ENCODE measurements at regions not wholly inside any gene's neighbourhood (a gene's known extent, or its start where the extent isn't known, plus 50 kb on each side); places are given as distances from the start of the nearest gene placed in this dataset.
"Not testable (repeated sequence)": the region's sequence is repeated elsewhere in the genome, so short reads cannot be mapped to it uniquely, and the experiment has no call there.

GRCh38 chr13:82058364-82058763, 1717.4 kb upstream of the SPRY2 start:
- intact Hi-C loops (cut with micrococcal nuclease) = no loop called here
- Mint-ChIP-seq H3K9me3 (ENCODE audit: unreplicated experiment) (peaks cover 7% of the 10 kb centered on the region), H3K27me3 (ENCODE audit: insufficient read depth, unreplicated experiment) (no peaks in the 10 kb centered on the region), H3K4me1 (ENCODE audit: insufficient read depth, unreplicated experiment) (no peaks in the 10 kb centered on the region), H3K4me3 (ENCODE audit: unreplicated experiment) (no peak overlapping the region), H3K27ac (ENCODE audit: low read depth, unreplicated experiment) (no peak overlapping the region), H3K36me3 (ENCODE audit: insufficient read depth, unreplicated experiment) (no peaks in the 10 kb centered on the region)
- ChIA-PET POLR2A (no interaction called here), CTCF (no interaction called here)
- TF ChIP-seq CTCF (IDR thresholded peaks at IDR 0.05; ENCODE audit: unreplicated experiment) = no peak
- DNase-seq (ENCODE audit: unreplicated experiment) = no peak
- no TSS peak for BruUV-seq (replicated peaks)

- H3K4me3 Mint-ChIP-seq (ENCODE audit: unreplicated experiment); H3K36me3 Mint-ChIP-seq (ENCODE audit: insufficient read depth, unreplicated experiment); BruUV-seq (replicated peaks); H3K4me1 Mint-ChIP-seq (ENCODE audit: insufficient read depth, unreplicated experiment); intact Hi-C loops (cut with micrococcal nuclease); CTCF ChIA-PET; DNase-seq (ENCODE audit: unreplicated experiment); H3K27ac Mint-ChIP-seq (ENCODE audit: low read depth, unreplicated experiment); POLR2A ChIA-PET; H3K9me3 Mint-ChIP-seq (ENCODE audit: unreplicated experiment); H3K27me3 Mint-ChIP-seq (ENCODE audit: insufficient read depth, unreplicated experiment): not testable (repeated sequence)
These were observed 1704.4 kb upstream of the SPRY2 start for GRCh38 chr13:82045316-82045715.

GRCh38 chr13:82036602-82037001, 1695.7 kb upstream of the SPRY2 start:
- intact Hi-C loops (cut with micrococcal nuclease) = no loop called here
- H3K36me3 Mint-ChIP-seq (ENCODE audit: insufficient read depth, unreplicated experiment) = no peaks in the 10 kb centered on the region
- no peak for TF ChIP-seq CTCF (IDR thresholded peaks at IDR 0.05; ENCODE audit: unreplicated experiment)
- peaks cover 7% of the 10 kb centered on the region for H3K9me3 Mint-ChIP-seq (ENCODE audit: unreplicated experiment)
- no peak overlapping the region for H3K4me3 Mint-ChIP-seq (ENCODE audit: unreplicated experiment)
- no peaks in the 10 kb centered on the region for H3K27me3 Mint-ChIP-seq (ENCODE audit: insufficient read depth, unreplicated experiment)
- ChIA-PET POLR2A (no interaction called here), CTCF (no interaction called here)
- no peak overlapping the region for H3K27ac Mint-ChIP-seq (ENCODE audit: low read depth, unreplicated experiment)
- no peak for DNase-seq (ENCODE audit: unreplicated experiment)
- BruUV-seq (replicated peaks) = no TSS peak
- no peaks in the 10 kb centered on the region for H3K4me1 Mint-ChIP-seq (ENCODE audit: insufficient read depth, unreplicated experiment)

- no peak for TF ChIP-seq CTCF (IDR thresholded peaks at IDR 0.05; ENCODE audit: unreplicated experiment)
- DNase-seq (ENCODE audit: unreplicated experiment) = no peak
- POLR2A ChIA-PET = no interaction called here
- CTCF ChIA-PET = interaction anchor here (0.6 kb wide), 1 partner anchor 410 kb away, joined by 5 read pairs; no protein-coding TSS in a partner anchor
- BruUV-seq (replicated peaks) = no TSS peak
- H3K27me3 Mint-ChIP-seq (ENCODE audit: insufficient read depth, unreplicated experiment) = no peaks in the 10 kb centered on the region
- H3K4me1 Mint-ChIP-seq (ENCODE audit: insufficient read depth, unreplicated experiment) = no peaks in the 10 kb centered on the region
- intact Hi-C loops (cut with micrococcal nuclease) = no loop called here
- no peak overlapping the region for H3K4me3 Mint-ChIP-seq (ENCODE audit: unreplicated experiment)
- no peak overlapping the region for H3K27ac Mint-ChIP-seq (ENCODE audit: low read depth, unreplicated experiment)
- H3K36me3 Mint-ChIP-seq (ENCODE audit: insufficient read depth, unreplicated experiment) = no peaks in the 10 kb centered on the region
- H3K9me3 Mint-ChIP-seq (ENCODE audit: unreplicated experiment) = no peaks in the 10 kb centered on the region
These were observed 1670.4 kb upstream of the SPRY2 start for GRCh38 chr13:82011355-82011754.

- intact Hi-C loops (cut with micrococcal nuclease) = no loop called here
- no peak overlapping the region for H3K27ac Mint-ChIP-seq (ENCODE audit: low read depth, unreplicated experiment)
- no peak for DNase-seq (ENCODE audit: unreplicated experiment)
These were observed 1669.9 kb upstream of the SPRY2 start for GRCh38 chr13:82010780-82011179.

More at GRCh38 chr13:82010780-82011179, 1669.9 kb upstream of the SPRY2 start:
- BruUV-seq (replicated peaks) = no TSS peak
- CTCF ChIA-PET = interaction anchor here (0.6 to 0.8 kb wide), 2 partner anchors 19 to 410 kb away, joined by 3 to 5 read pairs; no protein-coding TSS in a partner anchor
- POLR2A ChIA-PET = no interaction called here
- Mint-ChIP-seq H3K27me3 (ENCODE audit: insufficient read depth, unreplicated experiment) (no peaks in the 10 kb centered on the region), H3K9me3 (ENCODE audit: unreplicated experiment) (no peaks in the 10 kb centered on the region), H3K36me3 (ENCODE audit: insufficient read depth, unreplicated experiment) (no peaks in the 10 kb centered on the region), H3K4me1 (ENCODE audit: insufficient read depth, unreplicated experiment) (no peaks in the 10 kb centered on the region), H3K4me3 (ENCODE audit: unreplicated experiment) (no peak overlapping the region)
- TF ChIP-seq CTCF (IDR thresholded peaks at IDR 0.05; ENCODE audit: unreplicated experiment) = no peak
